HL-60 (cell line): ENCODE measurements at regions not wholly inside any gene's neighbourhood (a gene's known extent, or its start where the extent isn't known, plus 50 kb on each side); places are given as distances from the start of the nearest gene placed in this dataset.

ENCODE experiments used
- DNase-seq, 2 experiments: peaks; one replicate each; pipeline ENCODE4 v3.0.0-alpha.2; 2010 to 2020; ENCODE audit warnings: low read depth in 1 of 2, low spot score in 1 of 2
- H3K27ac ChIP-seq: fragments of 250-450 bp; sonication (Bioruptor Pico); replicated peaks from 2 replicates; pipeline ENCODE4 v1.5.1; 2020; ENCODE audit warnings: mild to moderate bottlenecking, moderate library complexity
- H3K27me3 ChIP-seq: fragments of 250-450 bp; sonication (Bioruptor Pico); 2 replicates; pipeline ENCODE4 v1.5.1; 2021; ENCODE audit warnings: mild to moderate bottlenecking, moderate library complexity; ENCODE audit not compliant: insufficient read depth, poor library complexity, severe bottlenecking
- H3K4me3 ChIP-seq: replicated peaks from 2 replicates; pipeline ENCODE4 v1.5.1; 2011; ENCODE audit warnings: mild to moderate bottlenecking, control low read depth, low read length; ENCODE audit not compliant: insufficient read depth
- CTCF ChIP-seq: IDR thresholded peaks from one replicate; pipeline ENCODE4 v1.5.1; 2011; ENCODE audit warnings: low read length, control low read depth, inconsistent platforms; ENCODE audit not compliant: insufficient read depth
- GABPA ChIP-seq: IDR thresholded peaks from 2 replicates; pipeline ENCODE4 v1.6.1; 2012; ENCODE audit warnings: low read depth
- POLR2AphosphoS5 ChIP-seq: IDR thresholded peaks from 2 replicates; pipeline ENCODE4 v1.6.1; 2012; ENCODE audit warnings: low read depth
- SPI1 ChIP-seq: IDR thresholded peaks from 2 replicates; pipeline ENCODE4 v1.6.1; 2012; ENCODE audit warnings: low read depth, mild to moderate bottlenecking, borderline replicate concordance
- TF ChIP-seq, protein P1 (sequence below): IDR thresholded peaks from 2 replicates; pipeline ENCODE4 v1.6.1; 2012; ENCODE audit warnings: low read depth; ENCODE audit not compliant: insufficient replicate concordance

GRCh38 chr11:116580799-116581198, 192.0 kb downstream of the BUD13 start:
- Histone ChIP-seq H3K4me3 (no peak overlapping the region), H3K27ac (no peak overlapping the region), H3K27me3 (peaks cover 36% of the 10 kb centered on the region)
- no peak for DNase-seq
- TF ChIP-seq, protein P1, sequence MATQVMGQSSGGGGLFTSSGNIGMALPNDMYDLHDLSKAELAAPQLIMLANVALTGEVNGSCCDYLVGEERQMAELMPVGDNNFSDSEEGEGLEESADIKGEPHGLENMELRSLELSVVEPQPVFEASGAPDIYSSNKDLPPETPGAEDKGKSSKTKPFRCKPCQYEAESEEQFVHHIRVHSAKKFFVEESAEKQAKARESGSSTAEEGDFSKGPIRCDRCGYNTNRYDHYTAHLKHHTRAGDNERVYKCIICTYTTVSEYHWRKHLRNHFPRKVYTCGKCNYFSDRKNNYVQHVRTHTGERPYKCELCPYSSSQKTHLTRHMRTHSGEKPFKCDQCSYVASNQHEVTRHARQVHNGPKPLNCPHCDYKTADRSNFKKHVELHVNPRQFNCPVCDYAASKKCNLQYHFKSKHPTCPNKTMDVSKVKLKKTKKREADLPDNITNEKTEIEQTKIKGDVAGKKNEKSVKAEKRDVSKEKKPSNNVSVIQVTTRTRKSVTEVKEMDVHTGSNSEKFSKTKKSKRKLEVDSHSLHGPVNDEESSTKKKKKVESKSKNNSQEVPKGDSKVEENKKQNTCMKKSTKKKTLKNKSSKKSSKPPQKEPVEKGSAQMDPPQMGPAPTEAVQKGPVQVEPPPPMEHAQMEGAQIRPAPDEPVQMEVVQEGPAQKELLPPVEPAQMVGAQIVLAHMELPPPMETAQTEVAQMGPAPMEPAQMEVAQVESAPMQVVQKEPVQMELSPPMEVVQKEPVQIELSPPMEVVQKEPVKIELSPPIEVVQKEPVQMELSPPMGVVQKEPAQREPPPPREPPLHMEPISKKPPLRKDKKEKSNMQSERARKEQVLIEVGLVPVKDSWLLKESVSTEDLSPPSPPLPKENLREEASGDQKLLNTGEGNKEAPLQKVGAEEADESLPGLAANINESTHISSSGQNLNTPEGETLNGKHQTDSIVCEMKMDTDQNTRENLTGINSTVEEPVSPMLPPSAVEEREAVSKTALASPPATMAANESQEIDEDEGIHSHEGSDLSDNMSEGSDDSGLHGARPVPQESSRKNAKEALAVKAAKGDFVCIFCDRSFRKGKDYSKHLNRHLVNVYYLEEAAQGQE, result no peak
- no peak for TF ChIP-seq CTCF

GRCh38 chr11:116579857-116580727, 192.7 kb downstream of the BUD13 start:
- H3K4me3 ChIP-seq, result no peak overlapping the region
- peaks cover 36% of the 10 kb centered on the region for H3K27me3 ChIP-seq
- no peak for TF ChIP-seq SPI1
- no peak for TF ChIP-seq GABPA
- TF ChIP-seq, protein P1, result no peak
- TF ChIP-seq POLR2AphosphoS5, result no peak
- no peak for TF ChIP-seq CTCF
- H3K27ac ChIP-seq, result no peak overlapping the region
- DNase-seq, result no peak

DNA sequence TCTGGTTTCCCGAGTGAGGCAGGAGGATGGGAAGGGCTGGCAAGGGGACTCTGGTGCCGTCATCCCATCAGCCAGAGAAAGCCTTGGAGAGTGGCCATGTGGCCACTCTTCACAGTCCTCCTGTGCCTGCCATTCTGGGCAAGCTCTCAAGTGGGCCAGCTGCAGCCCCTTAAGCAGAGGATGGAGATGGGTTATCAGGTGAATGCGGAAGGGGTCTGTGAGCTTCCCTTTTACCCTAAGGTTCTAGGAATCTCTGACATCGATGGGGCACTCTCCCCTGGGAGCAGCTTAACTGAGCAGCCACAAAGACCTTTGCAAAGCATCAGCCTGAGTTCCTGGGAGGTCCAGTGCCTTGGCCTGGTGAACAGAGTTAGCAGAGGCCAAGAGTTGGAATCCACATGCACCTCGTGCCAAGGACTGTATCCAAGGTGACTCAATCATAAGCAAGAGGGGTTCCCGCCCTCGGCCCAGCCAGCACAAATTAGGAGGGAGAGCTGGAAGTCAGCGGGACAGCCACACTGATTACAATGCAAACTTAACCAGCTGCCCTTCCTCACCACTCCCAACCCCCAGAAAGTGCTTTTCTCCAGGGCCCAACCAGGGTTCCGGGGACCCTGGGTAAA, 193.6 kb downstream of the BUD13 start:
- TF ChIP-seq POLR2AphosphoS5 (no peak), SPI1 (no peak), GABPA (no peak), CTCF (no peak)
- TF ChIP-seq, protein P1, result no peak
- Histone ChIP-seq H3K4me3 (no peak overlapping the region), H3K27me3 (peaks cover 36% of the 10 kb centered on the region), H3K27ac (no peak overlapping the region)
- no peak for DNase-seq
